RKO (cell line): ENCODE measurements at regions not wholly inside any gene's neighbourhood (a gene's known extent, or its start where the extent isn't known, plus 50 kb on each side); places are given as distances from the start of the nearest gene placed in this dataset.
"Not testable (repeated sequence)": the region's sequence is repeated elsewhere in the genome, so short reads cannot be mapped to it uniquely, and the experiment has no call there.

Source experiments
- DNase-seq: peaks from one replicate; pipeline ENCODE4 v3.0.0-alpha.2; 2016; ENCODE audit warnings: low spot score

- DNase-seq = not testable (repeated sequence)
Measured at GRCh38 chrX:76774912-76775311, 347.4 kb downstream of the MAGEE1 start.

- DNase-seq = peak; percentile 9
Measured at GRCh38 chrX:76796311-76796710, 368.8 kb downstream of the MAGEE1 start.

GRCh38 chrX:76802708-76803107 is 375.2 kb downstream of the MAGEE1 start:
- DNase-seq = peak; percentile 15

DNA sequence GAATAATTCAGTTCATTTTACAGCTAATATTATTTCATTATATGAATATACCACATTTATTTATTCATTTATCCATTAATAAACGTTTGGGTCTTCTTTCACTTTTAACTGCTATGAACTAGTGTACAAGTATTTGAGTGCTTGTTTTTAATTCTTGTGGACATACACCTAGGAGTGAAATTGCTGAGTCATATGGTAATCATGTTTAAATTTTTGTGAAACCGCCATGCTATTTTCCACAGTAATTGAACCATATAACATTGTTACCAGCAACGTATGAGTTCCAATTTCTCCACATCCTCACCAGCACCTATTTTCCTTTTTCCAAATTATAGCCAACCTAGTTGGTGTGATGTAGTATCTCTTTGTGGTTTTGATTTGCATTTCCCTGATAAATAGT is 388.2 kb downstream of the MAGEE1 start:
- no peak for DNase-seq

- DNase-seq = not testable (repeated sequence)
Measured at GRCh38 chrX:76817279-76817678, 389.8 kb downstream of the MAGEE1 start.

GRCh38 chrX:76821276-76821675 is 393.8 kb downstream of the MAGEE1 start:
- DNase-seq = no peak

DNA sequence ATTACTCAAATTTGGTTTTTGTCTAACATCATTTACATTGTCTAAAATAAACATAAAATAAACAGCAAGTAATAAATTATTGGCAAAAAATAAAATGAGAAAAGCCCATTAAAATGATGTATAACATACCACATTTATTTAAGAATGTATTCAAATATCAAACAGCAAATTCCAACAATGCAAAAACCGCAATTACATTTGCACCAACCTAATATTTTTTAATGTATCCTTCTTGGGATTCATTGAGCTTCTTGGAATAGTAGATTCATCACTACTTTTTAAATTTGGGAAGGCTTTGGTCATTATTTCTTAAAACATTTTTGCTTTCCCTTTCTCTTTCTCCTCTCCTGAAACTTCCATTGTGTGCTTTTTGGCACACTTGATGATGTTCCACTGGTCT is 400.2 kb downstream of the MAGEE1 start:
- no peak for DNase-seq

- not testable (repeated sequence) for DNase-seq
Measured at GRCh38 chrX:76840902-76841301, 413.4 kb downstream of the MAGEE1 start.

DNA sequence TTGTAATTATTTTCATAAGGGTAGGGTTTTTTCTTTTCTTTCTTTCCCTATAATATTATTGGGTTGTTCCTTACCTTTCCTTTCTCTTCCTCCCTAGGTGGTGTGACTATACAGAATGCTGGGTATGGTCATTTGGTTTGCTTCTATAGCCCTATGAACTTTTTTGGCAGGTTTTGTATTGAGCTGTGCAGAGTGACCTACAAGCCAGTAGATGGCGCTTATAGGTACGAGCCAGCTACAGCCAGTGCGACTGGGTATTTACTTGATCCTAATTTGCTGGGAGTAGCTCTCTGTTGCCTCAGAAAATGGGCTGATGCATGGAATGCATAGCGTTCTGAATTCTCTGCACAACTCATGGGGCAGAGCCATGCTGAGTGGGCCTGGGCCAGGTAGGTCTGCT is 423.3 kb downstream of the MAGEE1 start:
- DNase-seq = no peak

GRCh38 chrX:76862509-76862908 is 435.0 kb downstream of the MAGEE1 start:
- no peak for DNase-seq

DNA sequence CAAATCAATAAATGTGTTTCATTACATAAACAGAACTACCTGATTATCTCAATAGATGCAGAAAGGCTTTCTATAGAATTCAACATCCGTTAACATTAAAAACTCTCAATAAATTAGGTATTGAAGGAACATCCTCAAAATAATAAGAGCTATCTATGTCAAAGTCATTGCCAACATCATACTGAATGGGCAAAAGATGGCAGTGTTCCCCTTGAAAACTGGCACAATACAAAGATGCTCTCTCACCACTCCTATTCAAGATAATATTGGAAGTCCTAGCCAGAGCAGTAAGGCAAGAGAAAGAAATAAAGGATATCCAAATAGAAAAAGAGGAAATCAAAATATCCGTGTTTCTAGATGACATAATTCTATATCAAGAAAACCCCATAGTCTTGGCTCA is 466.4 kb downstream of the MAGEE1 start:
- peak; percentile 2 for DNase-seq

DNA sequence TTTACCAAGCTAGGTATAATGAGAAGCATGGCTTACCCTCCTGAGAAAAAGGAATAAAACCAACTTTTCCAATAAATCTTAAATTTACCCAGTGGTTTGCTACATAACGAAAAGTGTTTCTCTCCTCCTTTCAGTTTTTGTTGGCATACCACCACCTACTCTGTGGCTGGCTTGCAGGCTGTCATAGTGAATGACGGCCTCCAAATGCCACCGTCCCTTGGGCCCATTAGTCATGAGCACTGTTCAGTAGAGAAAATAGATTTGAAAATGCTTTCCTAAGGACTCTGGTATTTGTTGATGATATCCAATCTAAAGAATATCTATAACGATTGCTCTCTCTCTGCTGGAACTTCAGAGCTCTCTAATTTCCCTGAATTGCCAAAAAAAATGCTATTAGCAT is 488.3 kb downstream of the MAGEE1 start:
- DNase-seq = no peak

GRCh38 chrX:76918033-76918432 is 490.5 kb downstream of the MAGEE1 start:
- DNase-seq = no peak

DNA sequence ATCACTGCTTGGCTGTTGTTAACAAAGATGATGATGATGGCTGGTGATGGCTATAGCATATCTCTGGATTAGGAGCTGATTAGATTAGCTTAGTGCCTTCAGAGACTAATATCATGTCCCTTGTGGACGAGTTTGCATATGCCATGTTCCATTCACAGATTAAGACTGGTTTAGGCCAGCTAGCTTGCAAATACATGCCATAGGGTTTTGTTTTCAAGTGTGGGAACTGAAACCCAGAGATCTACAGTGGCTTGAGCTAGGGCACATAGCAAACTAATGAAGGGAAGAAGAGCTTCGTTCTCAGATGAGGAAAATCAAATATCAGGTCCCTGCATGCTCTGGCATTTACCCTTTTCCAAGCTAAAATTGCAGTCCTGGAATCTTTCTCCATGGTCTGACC is 492.3 kb downstream of the MAGEE1 start:
- no peak for DNase-seq

- no peak for DNase-seq
Measured at GRCh38 chrX:76920607-76921006, 493.1 kb downstream of the MAGEE1 start.

DNA sequence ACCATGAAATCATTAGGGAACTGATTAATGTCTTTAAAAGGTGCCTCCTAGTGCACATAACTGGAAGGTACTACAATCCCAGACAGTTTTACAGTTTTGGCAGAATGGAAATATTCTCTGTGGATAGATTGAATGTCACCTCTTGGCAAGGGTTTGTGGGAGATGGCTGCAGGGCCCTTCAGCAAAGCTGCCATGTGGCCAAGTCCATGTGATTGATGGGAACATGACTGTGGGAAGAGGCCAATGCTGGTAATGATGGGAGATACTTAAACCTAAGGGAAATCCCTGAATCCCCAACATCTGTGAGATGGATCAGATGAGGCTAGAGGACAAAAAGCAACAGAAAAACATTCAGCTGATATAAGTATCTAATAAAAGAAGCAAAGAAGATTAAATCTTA is 493.7 kb downstream of the MAGEE1 start:
- DNase-seq = no peak

- no peak for DNase-seq
Measured at GRCh38 chrX:76922100-76922499, 494.6 kb downstream of the MAGEE1 start.

DNA sequence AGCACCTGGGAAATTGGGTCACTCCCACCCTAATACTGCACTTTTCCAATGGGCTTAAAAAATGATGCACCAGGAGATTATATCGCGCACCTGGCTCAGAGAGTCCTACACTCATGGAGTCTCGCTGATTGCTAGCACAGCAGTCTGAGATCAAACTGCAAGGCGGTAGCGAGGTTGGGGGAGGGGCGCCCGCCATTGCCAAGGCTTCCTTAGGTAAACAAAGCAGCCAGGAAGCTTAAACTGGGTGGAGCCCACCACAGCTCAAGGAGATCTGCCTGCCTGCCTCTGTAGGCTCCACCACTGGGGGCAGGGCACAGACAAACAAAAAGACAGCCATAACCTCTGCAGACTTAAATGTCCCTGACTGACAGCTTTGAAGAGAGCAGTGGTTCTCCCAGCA is 497.1 kb downstream of the MAGEE1 start:
- DNase-seq = not testable (repeated sequence)

DNA sequence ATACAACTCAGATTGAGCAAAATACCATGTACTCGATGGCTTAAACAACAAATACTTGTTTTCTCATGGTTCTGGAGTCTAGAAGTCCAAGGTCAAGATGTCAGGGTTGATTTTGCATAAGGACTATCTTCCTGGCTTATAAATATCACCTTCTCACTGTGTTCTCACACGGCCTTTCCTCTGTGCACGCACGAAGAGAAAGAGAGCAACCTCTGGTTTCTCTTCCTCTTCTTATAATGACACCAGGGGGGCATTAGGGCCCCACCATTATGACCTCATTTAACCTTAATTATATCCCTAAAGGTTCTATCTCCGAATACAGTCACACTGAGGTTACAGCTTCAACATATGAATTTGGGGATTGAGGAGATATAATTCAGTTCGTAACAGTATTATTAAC is 504.0 kb downstream of the MAGEE1 start:
- DNase-seq = no peak

GRCh38 chrX:76957485-76957884 is 489.7 kb upstream of the FGF16 start:
- no peak for DNase-seq

DNA sequence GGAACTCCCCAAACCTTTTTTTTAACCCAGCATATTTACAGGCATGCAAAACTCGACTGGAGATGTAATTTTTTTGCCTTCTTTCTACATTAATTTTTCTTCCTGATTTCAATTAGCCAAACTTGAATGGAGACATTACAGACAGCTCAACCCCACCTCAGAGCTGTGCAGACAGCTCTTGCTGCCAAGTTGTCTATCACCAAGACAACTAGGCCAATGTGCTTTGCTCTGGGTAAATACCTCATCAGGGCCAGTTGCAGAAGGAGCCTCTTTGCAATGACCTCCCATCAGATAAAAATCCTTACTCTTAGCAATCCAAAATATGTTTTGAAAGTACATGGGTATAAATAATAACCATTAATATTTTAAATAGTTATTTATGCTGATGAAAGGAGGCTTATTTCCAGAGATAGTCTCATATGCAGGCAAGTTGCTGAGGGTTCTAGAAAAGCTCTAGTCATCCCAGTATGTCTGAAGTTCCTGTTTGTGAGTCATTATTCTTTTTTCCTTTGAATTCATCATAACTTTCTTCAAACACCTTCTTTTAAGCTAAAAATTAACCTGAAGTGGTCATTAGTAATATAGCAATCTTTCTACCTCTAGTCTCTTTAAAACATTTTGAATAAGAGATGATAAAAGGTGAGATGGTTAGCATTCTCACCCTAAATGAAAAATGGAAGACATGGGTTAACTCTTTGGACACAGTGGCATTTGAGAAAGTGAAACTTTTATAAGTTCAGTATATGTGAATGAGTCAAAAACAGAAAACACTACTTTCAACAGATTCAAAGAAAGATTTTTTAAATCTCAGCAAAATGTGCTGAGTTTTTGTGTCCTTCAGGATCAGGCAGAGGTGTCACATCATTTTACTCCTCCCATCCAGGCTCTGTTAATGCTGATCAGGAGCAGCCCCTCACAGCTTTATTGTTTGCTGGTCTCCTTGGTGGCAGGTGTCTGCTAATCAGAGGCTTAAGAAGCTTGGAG is 475.5 kb upstream of the FGF16 start:
- no peak for DNase-seq

- no peak for DNase-seq
Measured at GRCh38 chrX:76977452-76977851, 469.7 kb upstream of the FGF16 start.

DNA sequence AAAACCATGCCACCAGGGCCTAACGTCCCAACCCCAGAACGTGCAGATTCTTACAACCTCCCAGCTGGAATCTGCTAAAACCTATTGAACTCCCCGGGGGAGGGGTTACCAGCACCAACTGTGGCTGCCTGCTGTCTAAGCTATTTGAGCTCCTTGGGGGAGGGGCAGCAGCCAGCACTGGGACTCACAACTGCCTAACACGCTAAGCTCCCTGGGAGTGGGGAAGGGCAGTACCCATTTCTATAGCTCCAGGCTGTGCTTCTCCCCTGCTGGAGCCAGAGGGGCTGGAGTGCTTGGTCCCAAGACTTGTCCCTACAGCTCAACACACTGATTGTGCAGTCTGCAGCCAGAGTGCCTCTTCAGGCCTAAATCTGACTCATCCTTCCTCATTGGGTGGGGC is 459.8 kb upstream of the FGF16 start:
- no peak for DNase-seq

DNA sequence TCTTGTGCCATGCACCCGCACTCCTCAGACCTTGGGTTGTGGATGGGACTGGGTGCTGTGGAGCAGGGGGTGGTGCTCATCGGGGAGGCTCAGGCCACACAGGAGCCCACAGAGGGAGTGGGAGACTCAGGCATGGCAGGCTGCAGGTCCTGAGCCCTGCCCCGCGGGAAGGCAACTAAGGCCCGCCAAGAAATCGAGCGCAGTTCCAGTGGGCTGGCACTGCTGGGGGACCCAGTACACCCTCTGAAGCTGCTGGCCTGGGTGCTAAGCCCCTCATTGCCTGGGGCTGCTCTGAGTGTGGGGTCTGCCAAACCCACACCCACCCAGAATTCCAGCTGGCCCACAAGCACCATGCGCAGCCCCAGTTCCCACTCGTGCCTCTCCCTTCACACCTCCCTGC is 450.5 kb upstream of the FGF16 start:
- no peak for DNase-seq
